SK-N-SH (cell line): ENCODE measurements at regions not wholly inside any gene's neighbourhood (a gene's known extent, or its start where the extent isn't known, plus 50 kb on each side); places are given as distances from the start of the nearest gene placed in this dataset.
A peak's percentile ranks its signal among the peaks of the same experiment; 100 is the strongest.

Experiments used
- EP300 ChIP-seq, 2 experiments: IDR thresholded peaks; 2 replicates each; pipeline versions ENCODE4 v1.4.0 to v1.6.1; 2012; ENCODE audit warnings: borderline replicate concordance in 1 of 2, low read depth in 1 of 2, low read length in 1 of 2
- RCOR1 ChIP-seq: fragments of 150-350 bp; IDR thresholded peaks from 2 replicates; pipeline ENCODE4 v1.6.1; 2017; ENCODE audit warnings: antibody characterized with exemption, low read length
- REST ChIP-seq: IDR thresholded peaks from 2 replicates; pipeline ENCODE4 v1.6.1; 2012; ENCODE audit warnings: mild to moderate bottlenecking, low read depth, low read length, moderate library complexity

DNA sequence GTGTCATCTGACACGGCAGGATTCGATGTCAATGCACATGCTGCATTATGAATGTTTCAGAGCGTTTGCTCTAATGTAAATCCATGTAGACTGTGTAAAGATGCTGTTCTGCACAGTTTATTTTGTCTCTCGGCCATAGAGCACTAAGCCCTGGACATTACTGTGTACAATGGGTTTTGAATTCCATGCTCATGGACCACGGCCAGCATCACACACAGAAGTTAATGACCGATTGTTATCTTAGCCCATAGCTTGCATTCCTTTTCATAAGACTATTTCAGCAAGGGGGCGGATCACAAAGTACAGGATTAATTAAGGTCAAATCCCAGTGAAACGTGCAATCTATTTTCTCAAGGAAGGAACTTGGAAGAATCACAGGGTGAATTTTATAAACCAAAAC, 286.1 kb upstream of the TENM3 start:
- TF ChIP-seq RCOR1, result no peak
- TF ChIP-seq REST, result no peak
- peak in 1 of 2 experiments; percentile 53; a peak in 1 of 4 replicates for TF ChIP-seq EP300 (IDR thresholded peaks at IDR 0.05; ENCODE audit: borderline replicate concordance in 1 of 2, low read depth in 1 of 2, low read length in 1 of 2)
